GM12872 (cell line): ENCODE measurements at regions not wholly inside any gene's neighbourhood (a gene's known extent, or its start where the extent isn't known, plus 50 kb on each side); places are given as distances from the start of the nearest gene placed in this dataset.

Experiments
- TF ChIP-seq, protein P1 (sequence below): IDR thresholded peaks from 3 replicates; pipeline ENCODE4 v1.5.1; 2011; ENCODE audit warnings: low read depth, mild to moderate bottlenecking, low read length, moderate library complexity; ENCODE audit not compliant: insufficient read depth

DNA sequence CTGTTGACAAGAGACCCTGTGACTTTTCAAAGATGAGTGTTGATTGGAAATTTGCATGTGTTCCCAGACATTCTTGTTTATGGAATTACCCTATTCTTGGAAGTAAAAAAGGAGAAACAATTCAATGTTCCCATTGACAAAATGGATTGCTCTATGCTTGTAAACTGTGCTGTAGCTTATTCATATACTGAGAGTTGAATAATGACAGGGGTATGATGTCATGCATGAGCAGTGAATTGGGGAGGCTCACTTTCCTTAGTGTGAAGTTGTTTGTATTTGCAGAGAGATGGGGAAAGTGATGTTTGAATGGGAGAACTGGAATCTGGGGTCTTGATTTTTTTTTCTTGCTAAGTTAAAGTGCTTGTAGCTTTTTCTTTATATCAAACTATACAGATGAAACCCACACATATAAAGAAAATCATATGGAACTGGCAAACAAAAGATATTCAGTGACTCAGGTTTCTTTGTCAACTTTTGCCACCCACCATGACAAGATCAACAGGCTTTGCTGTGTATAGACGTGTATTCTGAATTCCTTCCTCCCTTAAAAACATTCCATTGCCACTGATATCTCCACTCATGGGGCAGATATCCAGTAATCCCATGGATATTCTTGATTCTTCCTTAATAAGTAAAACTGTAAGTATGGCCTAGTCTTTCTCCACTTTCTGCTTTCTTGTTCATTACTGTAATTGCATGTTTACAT is 97.8 kb upstream of the JAG1 start:
- TF ChIP-seq, protein P1, sequence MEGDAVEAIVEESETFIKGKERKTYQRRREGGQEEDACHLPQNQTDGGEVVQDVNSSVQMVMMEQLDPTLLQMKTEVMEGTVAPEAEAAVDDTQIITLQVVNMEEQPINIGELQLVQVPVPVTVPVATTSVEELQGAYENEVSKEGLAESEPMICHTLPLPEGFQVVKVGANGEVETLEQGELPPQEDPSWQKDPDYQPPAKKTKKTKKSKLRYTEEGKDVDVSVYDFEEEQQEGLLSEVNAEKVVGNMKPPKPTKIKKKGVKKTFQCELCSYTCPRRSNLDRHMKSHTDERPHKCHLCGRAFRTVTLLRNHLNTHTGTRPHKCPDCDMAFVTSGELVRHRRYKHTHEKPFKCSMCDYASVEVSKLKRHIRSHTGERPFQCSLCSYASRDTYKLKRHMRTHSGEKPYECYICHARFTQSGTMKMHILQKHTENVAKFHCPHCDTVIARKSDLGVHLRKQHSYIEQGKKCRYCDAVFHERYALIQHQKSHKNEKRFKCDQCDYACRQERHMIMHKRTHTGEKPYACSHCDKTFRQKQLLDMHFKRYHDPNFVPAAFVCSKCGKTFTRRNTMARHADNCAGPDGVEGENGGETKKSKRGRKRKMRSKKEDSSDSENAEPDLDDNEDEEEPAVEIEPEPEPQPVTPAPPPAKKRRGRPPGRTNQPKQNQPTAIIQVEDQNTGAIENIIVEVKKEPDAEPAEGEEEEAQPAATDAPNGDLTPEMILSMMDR, result no peak

DNA sequence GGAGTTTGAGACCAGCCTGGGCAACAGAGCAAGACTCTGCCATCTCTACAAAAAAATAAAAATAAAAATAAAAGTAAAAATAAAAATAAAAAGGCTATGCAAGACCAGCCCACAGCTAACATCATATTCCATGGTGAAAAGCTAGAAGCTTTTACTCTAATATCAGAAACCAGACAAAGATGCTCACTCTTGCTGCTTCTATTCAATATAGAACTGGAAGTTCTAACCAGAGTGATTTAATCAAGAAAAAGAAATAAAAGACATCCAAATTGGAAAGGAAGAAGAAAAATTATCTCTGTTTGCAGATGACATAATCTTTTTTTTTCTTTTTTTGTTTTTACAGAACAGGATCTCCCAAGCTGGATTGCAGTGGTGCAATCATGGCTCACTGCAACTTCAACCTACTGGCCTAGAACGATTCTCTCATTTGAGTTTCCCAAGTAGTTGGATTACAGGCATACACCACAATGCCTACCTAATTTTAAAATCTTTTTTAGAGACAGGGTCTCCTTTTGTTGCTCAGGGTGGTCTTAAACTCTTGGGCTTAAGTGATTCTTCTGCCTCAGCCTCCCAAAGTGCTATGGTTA is 100.7 kb upstream of the JAG1 start:
- TF ChIP-seq, protein P1, result no peak

DNA sequence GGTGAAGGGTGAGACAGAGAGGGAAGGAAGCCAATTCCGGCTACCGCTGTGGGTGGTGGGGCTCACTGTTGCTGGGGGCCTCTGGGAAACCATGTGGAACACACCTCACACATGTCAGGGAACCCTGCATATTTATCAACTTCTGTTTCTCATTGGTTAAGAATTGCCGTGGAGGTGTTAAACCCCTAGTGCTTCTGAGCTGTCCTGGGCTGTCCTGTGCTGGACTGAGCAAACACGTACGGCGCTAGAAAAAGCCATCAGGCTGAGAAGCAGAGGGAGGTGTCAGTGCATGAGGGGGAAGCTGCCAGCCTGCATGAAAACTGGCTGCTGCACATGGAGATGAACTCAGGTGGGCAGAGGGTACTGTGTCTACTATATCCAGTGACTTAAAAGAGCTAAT is 103.9 kb upstream of the JAG1 start:
- TF ChIP-seq, protein P1, result no peak

DNA sequence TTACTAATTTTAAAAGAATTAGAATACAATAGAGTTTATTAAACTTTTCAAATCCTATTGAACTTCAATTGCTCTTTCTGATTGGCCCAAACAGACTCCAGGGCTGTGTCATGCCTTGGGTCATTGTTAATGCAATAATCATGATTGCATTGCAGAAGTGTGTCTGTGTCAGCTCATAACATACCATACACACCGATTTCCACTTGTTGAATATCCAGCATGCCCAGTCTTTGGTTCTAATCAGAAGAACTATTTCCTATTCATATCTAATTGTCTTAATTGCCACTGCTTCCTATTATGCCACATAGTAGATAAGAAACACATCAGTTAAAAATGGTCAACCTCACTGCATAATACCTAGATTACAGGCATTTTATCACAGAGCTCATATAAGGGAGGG is 106.1 kb upstream of the JAG1 start:
- TF ChIP-seq, protein P1, result no peak

DNA sequence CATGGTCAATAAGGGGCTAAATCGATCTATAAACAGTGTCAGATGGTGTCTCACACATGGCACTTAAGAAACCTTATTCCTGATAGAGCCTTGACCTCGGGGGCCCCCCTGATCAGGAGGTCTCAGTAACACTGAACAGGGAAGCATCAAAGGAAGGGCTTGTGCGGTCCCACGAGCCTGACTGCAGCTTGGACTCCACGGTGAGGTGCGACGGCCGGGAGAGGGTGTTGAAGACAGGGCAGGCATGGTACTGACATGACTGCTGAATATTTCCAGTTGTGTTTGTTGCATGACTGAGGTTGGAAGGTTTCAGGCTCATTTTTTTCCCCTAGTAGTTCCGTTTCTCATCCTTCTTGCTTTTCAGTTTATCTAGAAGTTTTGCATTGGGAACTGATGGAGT is 107.1 kb upstream of the JAG1 start:
- TF ChIP-seq, protein P1, result no peak

DNA sequence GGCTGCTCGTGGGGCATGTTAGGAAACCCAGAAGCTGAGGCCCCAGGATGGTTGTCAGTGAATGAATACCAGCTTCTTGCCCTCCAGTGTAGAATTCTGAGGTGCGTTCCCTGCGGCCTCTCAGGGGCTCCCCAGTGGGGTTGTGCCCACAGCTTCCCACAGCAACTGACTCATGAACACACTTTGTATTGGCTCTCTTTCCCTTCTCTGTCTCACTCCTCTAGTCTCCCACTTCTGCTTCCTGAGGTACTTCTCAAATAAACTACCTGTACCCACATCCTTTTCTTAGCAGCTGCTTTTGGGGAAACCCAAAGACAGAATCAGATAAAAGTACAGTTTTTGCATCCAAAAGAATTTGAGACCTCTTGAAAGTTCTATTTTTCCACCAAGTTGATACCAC is 107.7 kb upstream of the JAG1 start:
- TF ChIP-seq, protein P1, result no peak

DNA sequence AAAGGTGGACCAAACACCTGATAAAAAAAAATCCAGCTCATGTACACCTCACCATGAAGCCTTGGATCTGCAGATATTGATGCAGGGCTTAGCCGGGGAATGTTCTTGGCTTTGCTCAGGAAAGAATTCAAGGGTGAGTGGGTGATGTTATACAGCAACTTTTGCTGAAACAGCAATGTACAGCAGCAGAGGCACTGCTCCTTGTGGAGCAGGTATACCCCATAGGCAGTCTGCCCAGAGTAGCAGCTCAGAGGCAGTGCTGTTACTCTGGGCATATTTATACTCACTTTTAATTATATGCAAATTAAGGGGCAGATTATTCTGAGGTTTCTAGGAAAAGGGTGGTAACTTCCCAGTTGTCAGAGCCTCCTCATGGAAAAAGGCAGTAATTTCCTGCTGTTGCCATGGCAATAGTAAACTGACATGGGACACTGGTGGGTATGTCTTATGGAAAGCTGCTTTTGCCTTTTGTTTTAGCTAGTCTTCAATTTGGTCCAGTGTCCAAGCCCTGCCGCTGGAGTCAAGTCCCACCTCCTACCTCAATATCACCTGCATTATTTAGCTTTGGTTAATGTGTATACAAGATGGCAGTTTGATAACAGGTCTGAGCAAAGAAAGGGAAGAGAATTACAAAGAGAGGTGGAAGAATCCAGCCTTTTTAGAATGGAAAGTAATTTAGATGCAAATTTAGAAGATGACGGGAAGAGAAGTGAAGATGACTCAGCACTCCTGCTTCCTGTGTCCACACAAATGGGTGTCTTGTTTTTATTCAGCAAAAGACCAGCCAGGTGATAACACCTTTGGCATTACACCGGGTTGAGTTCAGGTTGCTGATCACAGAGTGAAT is 110.1 kb upstream of the JAG1 start:
- TF ChIP-seq, protein P1, result no peak
